ENCODE measurements at regions not wholly inside any gene's neighbourhood (a gene's known extent, or its start where the extent isn't known, plus 50 kb on each side); places are given as distances from the start of the nearest gene placed in this dataset.
A peak's percentile ranks its signal among the peaks of the same experiment; 100 is the strongest.

DNA sequence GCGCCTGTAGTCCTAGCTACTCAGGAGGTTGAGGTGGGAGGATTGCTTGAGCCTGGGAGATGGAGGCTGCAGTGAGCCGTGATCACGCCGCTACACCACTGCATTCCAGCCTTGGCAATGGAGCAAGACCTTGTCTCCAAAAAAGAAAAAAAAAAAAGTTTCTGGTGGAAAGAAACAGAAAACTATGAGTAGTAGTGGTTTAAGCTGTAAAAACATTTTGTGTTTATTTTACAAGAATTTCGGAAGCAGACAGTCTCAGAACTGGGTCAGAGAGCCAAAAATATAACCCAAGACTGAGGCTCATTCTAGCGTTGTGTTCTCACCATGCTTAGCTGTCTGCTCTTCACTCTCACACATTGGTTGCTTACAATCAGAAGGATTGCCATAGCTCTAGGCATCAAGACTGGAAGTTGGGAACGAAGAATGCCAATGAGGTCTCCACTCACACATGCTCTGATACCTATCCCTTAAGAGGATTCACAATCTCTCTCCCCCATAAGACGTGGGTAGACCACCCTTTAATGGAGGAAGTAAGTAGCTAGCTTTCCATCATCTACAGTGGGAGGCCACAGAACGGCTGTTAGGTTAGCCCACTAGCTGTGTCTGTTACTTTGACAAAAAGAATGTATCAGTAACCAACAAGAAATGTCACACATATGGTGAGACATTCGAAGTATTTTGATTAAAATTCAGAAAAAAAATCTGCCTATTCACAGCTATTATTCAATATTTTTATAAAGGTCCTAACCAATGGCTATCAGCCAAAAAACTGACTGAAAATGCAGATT, 117.6 kb upstream of the RASSF8 start:
- H3K27me3 Mint-ChIP-seq, result no peaks in the 10 kb centered on the region
- no peak for ATAC-seq
- DNase-seq, result no peak
- ChIA-PET CTCF (interaction anchor here (0.6 to 1.5 kb wide), 3 partner anchors 12 to 285 kb away, joined by 3 to 4 read pairs (median 3); no protein-coding TSS in a partner anchor), POLR2A (interaction anchor here (0.6 kb wide), 1 partner anchor 10 kb away, joined by 5 read pairs; no protein-coding TSS in a partner anchor)
- H3K9me3 Mint-ChIP-seq (ENCODE audit: low read depth), result no peaks in the 10 kb centered on the region
- H3K4me1 Mint-ChIP-seq, result peaks cover 8% of the 10 kb centered on the region
- no peak overlapping the region for H3K4me3 Mint-ChIP-seq
- H3K36me3 Mint-ChIP-seq (ENCODE audit: low read depth), result no peaks in the 10 kb centered on the region
- intact Hi-C loops (cut with DNase I, micrococcal nuclease), result no loop called here
- no peak overlapping the region for H3K27ac Mint-ChIP-seq

- Mint-ChIP-seq H3K36me3 (ENCODE audit: low read depth) (no peaks in the 10 kb centered on the region), H3K9me3 (ENCODE audit: low read depth) (no peaks in the 10 kb centered on the region), H3K27me3 (no peaks in the 10 kb centered on the region), H3K27ac (no peak overlapping the region), H3K4me1 (peaks cover 8% of the 10 kb centered on the region), H3K4me3 (no peak overlapping the region)
- intact Hi-C loops (cut with DNase I, micrococcal nuclease), result no loop called here
- ATAC-seq (no peak), DNase-seq (no peak)
- POLR2A ChIA-PET, result interaction anchor here (0.7 kb wide), 1 partner anchor 100 kb away, joined by 3 read pairs; no protein-coding TSS in a partner anchor
- CTCF ChIA-PET, result no interaction called here
Observed at GRCh38 chr12:25842254-25842653, 116.2 kb upstream of the RASSF8 start.

DNA sequence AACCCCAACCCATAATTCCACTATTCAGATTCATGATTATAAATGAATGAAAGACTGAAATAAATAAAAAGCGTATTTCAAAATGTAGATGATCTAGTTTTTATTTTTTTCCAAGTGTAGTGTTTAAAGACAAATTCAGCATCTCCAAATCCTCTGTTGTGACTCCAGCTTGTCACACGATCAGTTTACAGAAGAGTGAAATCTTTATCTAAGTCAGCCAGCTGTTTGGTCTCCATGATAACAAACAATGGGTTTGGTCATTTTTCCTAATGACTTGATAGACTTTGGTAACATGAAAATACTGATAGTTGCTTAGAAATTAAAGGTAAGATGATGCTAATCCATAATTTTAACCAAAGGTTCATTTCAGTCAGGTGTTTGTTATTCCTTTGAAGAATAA, 114.5 kb upstream of the RASSF8 start:
- no peak for DNase-seq
- H3K36me3 Mint-ChIP-seq (ENCODE audit: low read depth), result no peaks in the 10 kb centered on the region
- no peaks in the 10 kb centered on the region for H3K27me3 Mint-ChIP-seq
- ChIA-PET POLR2A (no interaction called here), CTCF (interaction anchor here (1.5 kb wide), 1 partner anchor 31 kb away, joined by 3 read pairs; no protein-coding TSS in a partner anchor)
- no peak overlapping the region for H3K27ac Mint-ChIP-seq
- intact Hi-C loops (cut with DNase I, micrococcal nuclease), result no loop called here
- ATAC-seq, result no peak
- no peak overlapping the region for H3K4me3 Mint-ChIP-seq
- H3K4me1 Mint-ChIP-seq, result peaks cover 8% of the 10 kb centered on the region
- H3K9me3 Mint-ChIP-seq (ENCODE audit: low read depth), result no peaks in the 10 kb centered on the region

DNA sequence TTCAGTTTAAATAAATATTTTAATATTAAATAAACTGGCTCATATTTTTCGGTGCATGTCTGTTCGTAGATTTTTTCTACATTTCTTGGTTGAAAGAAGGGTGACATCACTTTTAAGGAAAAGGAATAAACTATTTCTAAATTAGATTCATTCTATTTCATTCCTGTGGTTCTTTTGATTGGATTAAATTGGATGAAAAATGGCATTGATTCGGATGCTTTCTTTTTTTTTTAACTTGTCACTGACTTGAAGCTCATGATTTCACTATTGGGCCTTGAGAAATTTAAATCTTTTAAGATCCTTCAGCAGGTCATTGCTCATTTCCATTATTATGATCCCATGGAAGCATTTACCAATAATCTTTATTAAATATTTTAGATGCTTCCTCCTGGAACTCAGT, 113.1 kb upstream of the RASSF8 start:
- Mint-ChIP-seq H3K4me1 (peaks cover 6% of the 10 kb centered on the region), H3K4me3 (no peak overlapping the region), H3K27me3 (peaks cover 2% of the 10 kb centered on the region), H3K36me3 (ENCODE audit: low read depth) (no peaks in the 10 kb centered on the region), H3K9me3 (ENCODE audit: low read depth) (no peaks in the 10 kb centered on the region), H3K27ac (no peak overlapping the region)
- ATAC-seq (no peak), DNase-seq (no peak)
- intact Hi-C loops (cut with DNase I, micrococcal nuclease), result no loop called here
- ChIA-PET CTCF (interaction anchor here (0.7 kb wide), 1 partner anchor 16 kb away, joined by 3 read pairs; no protein-coding TSS in a partner anchor), POLR2A (no interaction called here)

GRCh38 chr12:25852792-25853191, 105.7 kb upstream of the RASSF8 start:
- H3K36me3 Mint-ChIP-seq (ENCODE audit: low read depth), result no peaks in the 10 kb centered on the region
- H3K9me3 Mint-ChIP-seq (ENCODE audit: low read depth), result no peaks in the 10 kb centered on the region
- ChIA-PET CTCF (interaction anchor here (2.0 kb wide), 1 partner anchor 13 kb away, joined by 4 read pairs; no protein-coding TSS in a partner anchor), POLR2A (no interaction called here)
- intact Hi-C loops (cut with DNase I, micrococcal nuclease), result no loop called here
- no peak overlapping the region for H3K4me3 Mint-ChIP-seq
- H3K4me1 Mint-ChIP-seq, result no peaks in the 10 kb centered on the region
- ATAC-seq (no peak), DNase-seq (no peak)
- H3K27ac Mint-ChIP-seq, result no peak overlapping the region
- H3K27me3 Mint-ChIP-seq, result peaks cover 4% of the 10 kb centered on the region

- no peak for DNase-seq
- intact Hi-C loops (cut with DNase I, micrococcal nuclease), result no loop called here
- POLR2A ChIA-PET, result no interaction called here
- ATAC-seq, result no peak
- H3K4me3 Mint-ChIP-seq, result no peak overlapping the region
- no peak overlapping the region for H3K27ac Mint-ChIP-seq
- H3K36me3 Mint-ChIP-seq (ENCODE audit: low read depth), result no peaks in the 10 kb centered on the region
- CTCF ChIA-PET, result interaction anchor here (0.6 to 2.0 kb wide), 2 partner anchors 13 to 396 kb away, joined by 4 read pairs; no protein-coding TSS in a partner anchor
- no peaks in the 10 kb centered on the region for H3K9me3 Mint-ChIP-seq (ENCODE audit: low read depth)
- H3K27me3 Mint-ChIP-seq, result peaks cover 5% of the 10 kb centered on the region
- no peaks in the 10 kb centered on the region for H3K4me1 Mint-ChIP-seq
Observed at GRCh38 chr12:25853316-25854095, 105.0 kb upstream of the RASSF8 start.

- no peak overlapping the region for H3K27ac Mint-ChIP-seq
- CTCF ChIA-PET, result no interaction called here
- POLR2A ChIA-PET, result no interaction called here
- peaks cover 3% of the 10 kb centered on the region for H3K27me3 Mint-ChIP-seq
- H3K9me3 Mint-ChIP-seq (ENCODE audit: low read depth), result no peaks in the 10 kb centered on the region
- no peaks in the 10 kb centered on the region for H3K36me3 Mint-ChIP-seq (ENCODE audit: low read depth)
- H3K4me1 Mint-ChIP-seq, result peaks cover 12% of the 10 kb centered on the region
- intact Hi-C loops (cut with DNase I, micrococcal nuclease), result no loop called here
- DNase-seq (no peak), ATAC-seq (no peak)
- H3K4me3 Mint-ChIP-seq, result no peak overlapping the region
Observed at GRCh38 chr12:25854991-25855390, 103.5 kb upstream of the RASSF8 start.

- ATAC-seq (no peak), DNase-seq (no peak)
- H3K4me1 Mint-ChIP-seq, result peaks cover 17% of the 10 kb centered on the region
- ChIA-PET CTCF (no interaction called here), POLR2A (no interaction called here)
- H3K36me3 Mint-ChIP-seq (ENCODE audit: low read depth), result no peaks in the 10 kb centered on the region
- no peaks in the 10 kb centered on the region for H3K9me3 Mint-ChIP-seq (ENCODE audit: low read depth)
- no peak overlapping the region for H3K4me3 Mint-ChIP-seq
- intact Hi-C loops (cut with DNase I, micrococcal nuclease), result no loop called here
- H3K27ac Mint-ChIP-seq, result no peak overlapping the region
- peaks cover 3% of the 10 kb centered on the region for H3K27me3 Mint-ChIP-seq
Observed at GRCh38 chr12:25855716-25856115, 102.8 kb upstream of the RASSF8 start.

- CTCF ChIA-PET, result no interaction called here
- no peak overlapping the region for H3K4me3 Mint-ChIP-seq
- no peak overlapping the region for H3K27ac Mint-ChIP-seq
- DNase-seq (peak; percentile 7), ATAC-seq (peak; percentile 44)
- no peaks in the 10 kb centered on the region for H3K9me3 Mint-ChIP-seq (ENCODE audit: low read depth)
- POLR2A ChIA-PET, result no interaction called here
- peaks cover 5% of the 10 kb centered on the region for H3K27me3 Mint-ChIP-seq
- peaks cover 18% of the 10 kb centered on the region for H3K4me1 Mint-ChIP-seq
- intact Hi-C loops (cut with DNase I, micrococcal nuclease), result no loop called here
- no peaks in the 10 kb centered on the region for H3K36me3 Mint-ChIP-seq (ENCODE audit: low read depth)
Observed at GRCh38 chr12:25859976-25860375, 98.5 kb upstream of the RASSF8 start.

GRCh38 chr12:25861226-25861625, 97.3 kb upstream of the RASSF8 start:
- H3K27ac Mint-ChIP-seq, result no peak overlapping the region
- no peak for DNase-seq
- no peaks in the 10 kb centered on the region for H3K9me3 Mint-ChIP-seq (ENCODE audit: low read depth)
- peaks cover 5% of the 10 kb centered on the region for H3K27me3 Mint-ChIP-seq
- no peaks in the 10 kb centered on the region for H3K36me3 Mint-ChIP-seq (ENCODE audit: low read depth)
- no peak for ATAC-seq
- ChIA-PET POLR2A (no interaction called here), CTCF (no interaction called here)
- no peak overlapping the region for H3K4me3 Mint-ChIP-seq
- H3K4me1 Mint-ChIP-seq, result peaks cover 18% of the 10 kb centered on the region
- intact Hi-C loops (cut with DNase I, micrococcal nuclease), result no loop called here

DNA sequence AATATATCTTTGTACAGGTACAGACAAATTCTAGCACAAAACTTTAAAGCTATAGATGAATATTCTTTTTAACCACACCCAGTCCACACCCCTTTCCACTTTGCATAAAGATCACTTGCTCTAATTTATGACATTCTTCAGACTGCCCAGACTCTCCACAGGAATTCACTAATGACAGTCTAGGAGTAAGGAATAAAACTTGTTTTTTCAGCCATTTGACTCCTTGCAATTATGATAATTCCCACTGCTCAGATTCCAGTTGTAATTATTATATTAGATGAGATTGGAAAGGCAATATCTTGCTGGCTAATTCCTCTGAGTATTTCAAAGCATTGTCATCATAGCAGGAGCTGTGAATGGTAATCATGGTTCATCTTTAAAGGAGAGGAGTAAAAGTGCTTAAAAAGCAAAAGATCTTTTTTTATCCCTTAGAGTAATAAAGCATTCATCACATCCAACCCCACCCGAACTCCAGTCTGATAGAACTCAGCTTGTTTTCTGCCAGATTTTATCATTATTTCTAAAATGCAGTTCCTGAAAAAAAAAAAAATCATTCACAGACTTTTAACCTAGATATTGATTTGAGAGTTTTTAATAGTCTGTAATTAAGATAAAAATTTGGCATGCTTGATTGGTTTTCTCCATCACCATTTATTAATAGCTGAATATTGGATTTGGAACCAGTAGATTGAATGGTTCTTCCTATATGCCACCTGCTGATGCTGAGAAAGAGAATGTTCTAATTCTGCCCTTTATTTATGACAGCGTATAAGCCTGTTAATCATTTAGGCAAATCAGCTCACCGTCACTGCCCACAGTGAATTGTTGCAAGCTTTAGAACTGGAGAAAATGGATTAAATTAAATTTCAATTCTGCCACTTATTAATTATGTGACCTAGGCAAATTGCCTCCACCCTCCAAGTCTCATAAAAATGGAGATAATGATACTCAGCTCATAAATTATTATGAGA, 93.9 kb upstream of the RASSF8 start:
- ChIA-PET POLR2A (no interaction called here), CTCF (interaction anchor here (0.7 to 1.1 kb wide), 3 partner anchors 15 to 310 kb away, joined by 3 to 4 read pairs (median 3); no protein-coding TSS in a partner anchor)
- Mint-ChIP-seq H3K4me3 (no peak overlapping the region), H3K9me3 (ENCODE audit: low read depth) (no peaks in the 10 kb centered on the region), H3K27me3 (peaks cover 2% of the 10 kb centered on the region), H3K27ac (no peak overlapping the region), H3K36me3 (ENCODE audit: low read depth) (no peaks in the 10 kb centered on the region), H3K4me1 (peaks cover 10% of the 10 kb centered on the region)
- intact Hi-C loops (cut with DNase I, micrococcal nuclease), result no loop called here
- DNase-seq (no peak), ATAC-seq (no peak)

Data from activated CD4-positive, alpha-beta T cell treated with anti-CD3 and anti-CD28 coated beads for 36 hours (primary cell).